Neural progenitor cell (in vitro differentiated cells): ENCODE measurements at regions not wholly inside any gene's neighbourhood (a gene's known extent, or its start where the extent isn't known, plus 50 kb on each side); places are given as distances from the start of the nearest gene placed in this dataset.

Experiments
- CTCF ChIP-seq: fragments of 200-600 bp; sonication (generic); IDR thresholded peaks from 2 replicates; pipeline ENCODE4 v1.5.1; 2017; ENCODE audit warnings: antibody characterized with exemption, mild to moderate bottlenecking
- EZH2phosphoT487 ChIP-seq: fragments of 200-600 bp; sonication (generic); IDR thresholded peaks from 2 replicates; pipeline ENCODE4 v1.6.1; 2017; ENCODE audit warnings: antibody characterized with exemption

GRCh38 chr14:25508845-25509244, 458.9 kb upstream of the STXBP6 start:
- TF ChIP-seq CTCF, result no peak
- no peak for TF ChIP-seq EZH2phosphoT487
